MM.1S (cell line): ENCODE measurements at regions not wholly inside any gene's neighbourhood (a gene's known extent, or its start where the extent isn't known, plus 50 kb on each side); places are given as distances from the start of the nearest gene placed in this dataset.

Source experiments
- CTCF ChIP-seq: fragments of 300-600 bp; sonication (generic); IDR thresholded peaks from 2 replicates; pipeline ENCODE4 v1.5.1; 2016; ENCODE audit warnings: antibody characterized with exemption, low read length, mixed read lengths
- EZH2 ChIP-seq: fragments of 300-600 bp; sonication (generic); optimal IDR thresholded peaks from 2 replicates; pipeline ENCODE3; 2017; ENCODE audit warnings: low read depth, mild to moderate bottlenecking, antibody characterized with exemption, low read length, mixed read lengths
- EZH2phosphoT487 ChIP-seq: fragments of 300-600 bp; sonication (generic); IDR thresholded peaks from 2 replicates; pipeline ENCODE4 v1.6.1; 2018; ENCODE audit warnings: antibody characterized with exemption, low read length

DNA sequence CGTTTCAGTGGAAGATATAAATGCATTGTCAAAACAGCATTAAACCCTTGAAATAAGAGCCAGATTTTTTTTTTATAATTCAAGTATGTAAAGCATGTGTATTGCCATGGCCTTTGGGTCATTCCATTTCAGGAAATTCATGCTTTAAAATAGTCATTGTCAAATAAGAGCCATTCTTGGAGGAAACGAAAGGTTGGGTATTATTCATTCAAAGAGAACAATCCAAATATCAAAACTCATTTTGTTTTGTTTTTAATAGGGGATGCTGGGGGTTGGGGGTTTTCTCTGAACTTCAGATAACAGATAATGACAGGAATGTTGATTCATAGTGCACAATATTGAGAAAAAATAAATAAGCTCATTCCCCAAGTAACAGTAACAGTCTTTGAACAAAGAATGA lies 174.4 kb upstream of the NUDT4 start:
- no peak for TF ChIP-seq EZH2
- no peak for TF ChIP-seq CTCF
- TF ChIP-seq EZH2phosphoT487 = no peak
